ENCODE measurements at regions not wholly inside any gene's neighbourhood (a gene's known extent, or its start where the extent isn't known, plus 50 kb on each side); places are given as distances from the start of the nearest gene placed in this dataset.

DNA sequence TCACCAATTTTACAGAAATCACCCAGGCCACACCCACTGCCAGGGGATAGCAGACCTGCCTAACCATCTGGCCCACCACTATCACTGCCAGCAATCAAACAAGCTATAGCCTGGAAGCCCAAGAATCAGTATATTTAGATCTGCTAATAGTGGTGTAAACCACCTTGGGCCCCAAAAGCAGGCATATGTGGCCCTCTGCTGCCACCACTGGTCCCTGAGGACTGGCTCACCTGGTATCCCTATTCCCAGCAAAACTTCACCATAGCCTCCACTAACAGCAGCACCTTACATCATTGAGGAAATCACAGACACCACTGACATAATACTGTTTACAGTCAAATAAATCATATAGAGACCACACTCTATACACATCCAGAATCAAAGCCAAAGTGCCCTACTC is 880.4 kb upstream of the MAN1A1 start:
- Histone ChIP-seq H3K4me1 (no peaks in the 10 kb centered on the region), H3K27me3 (no peaks in the 10 kb centered on the region), H3K36me3 (no peaks in the 10 kb centered on the region), H3K27ac (no peak overlapping the region), H3K4me3 (no peak overlapping the region), H3K9me3 (no peaks in the 10 kb centered on the region)
- intact Hi-C loops (cut with DNase I), result no loop called here
- no peak for ATAC-seq
- FAIRE-seq, result no peak
- TF ChIP-seq, protein P1, sequence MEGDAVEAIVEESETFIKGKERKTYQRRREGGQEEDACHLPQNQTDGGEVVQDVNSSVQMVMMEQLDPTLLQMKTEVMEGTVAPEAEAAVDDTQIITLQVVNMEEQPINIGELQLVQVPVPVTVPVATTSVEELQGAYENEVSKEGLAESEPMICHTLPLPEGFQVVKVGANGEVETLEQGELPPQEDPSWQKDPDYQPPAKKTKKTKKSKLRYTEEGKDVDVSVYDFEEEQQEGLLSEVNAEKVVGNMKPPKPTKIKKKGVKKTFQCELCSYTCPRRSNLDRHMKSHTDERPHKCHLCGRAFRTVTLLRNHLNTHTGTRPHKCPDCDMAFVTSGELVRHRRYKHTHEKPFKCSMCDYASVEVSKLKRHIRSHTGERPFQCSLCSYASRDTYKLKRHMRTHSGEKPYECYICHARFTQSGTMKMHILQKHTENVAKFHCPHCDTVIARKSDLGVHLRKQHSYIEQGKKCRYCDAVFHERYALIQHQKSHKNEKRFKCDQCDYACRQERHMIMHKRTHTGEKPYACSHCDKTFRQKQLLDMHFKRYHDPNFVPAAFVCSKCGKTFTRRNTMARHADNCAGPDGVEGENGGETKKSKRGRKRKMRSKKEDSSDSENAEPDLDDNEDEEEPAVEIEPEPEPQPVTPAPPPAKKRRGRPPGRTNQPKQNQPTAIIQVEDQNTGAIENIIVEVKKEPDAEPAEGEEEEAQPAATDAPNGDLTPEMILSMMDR (IDR thresholded peaks at IDR 0.05), result no peak
- no peak for DNase-seq

DNA sequence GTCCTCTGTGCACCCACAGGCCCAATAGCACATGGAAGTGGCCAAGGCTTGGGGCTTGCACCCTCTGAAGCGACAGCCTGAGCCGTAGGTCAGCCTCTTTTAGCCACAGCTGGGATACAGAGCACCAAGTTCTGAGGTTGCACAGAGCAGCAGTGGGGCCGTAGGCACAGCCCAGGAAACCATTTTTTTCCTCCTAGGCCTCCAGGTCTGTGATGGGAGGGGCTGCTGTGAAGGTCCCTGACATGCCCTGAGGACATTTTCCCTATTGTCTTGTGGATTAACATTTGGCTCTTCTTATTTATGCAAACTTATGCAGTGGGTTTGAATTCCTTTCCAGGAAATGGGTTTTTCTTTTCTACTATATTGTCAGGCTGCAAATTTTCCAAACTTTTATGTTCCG is 878.7 kb upstream of the MAN1A1 start:
- Histone ChIP-seq H3K4me3 (no peak overlapping the region), H3K27me3 (no peaks in the 10 kb centered on the region), H3K4me1 (no peaks in the 10 kb centered on the region), H3K9me3 (no peaks in the 10 kb centered on the region), H3K36me3 (no peaks in the 10 kb centered on the region), H3K27ac (no peak overlapping the region)
- intact Hi-C loops (cut with DNase I), result no loop called here
- TF ChIP-seq, protein P1 (IDR thresholded peaks at IDR 0.05), result no peak
- DNase-seq (no peak), ATAC-seq (no peak), FAIRE-seq (no peak)
- 87 to 88% methylated on average over 4 of the region's 4 CpGs for WGBS, 2 donors

DNA sequence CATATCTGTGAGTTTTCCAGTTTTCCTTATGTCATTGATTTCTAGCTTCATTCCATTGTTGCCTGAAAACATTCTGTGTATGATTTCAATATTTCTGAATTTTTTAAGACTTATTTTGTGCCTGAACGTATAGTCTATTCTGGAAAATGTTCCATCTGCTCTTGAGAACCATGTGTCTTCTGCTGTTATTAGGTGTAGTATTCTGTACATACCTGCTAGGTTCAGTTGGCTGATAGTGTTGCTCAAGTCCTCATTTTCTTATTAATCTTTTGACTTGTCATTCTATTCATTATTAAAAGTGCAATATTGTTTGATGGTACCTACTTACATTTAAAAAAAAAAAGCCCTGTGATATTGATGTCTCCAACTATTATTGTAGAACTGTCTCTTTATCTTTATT is 869.8 kb upstream of the MAN1A1 start:
- no peaks in the 10 kb centered on the region for H3K27me3 ChIP-seq
- no peaks in the 10 kb centered on the region for H3K9me3 ChIP-seq
- no peak for ATAC-seq
- no peak for DNase-seq
- no peaks in the 10 kb centered on the region for H3K4me1 ChIP-seq
- no peak for FAIRE-seq
- H3K4me3 ChIP-seq, result no peak overlapping the region
- TF ChIP-seq, protein P1 (IDR thresholded peaks at IDR 0.05), result no peak
- intact Hi-C loops (cut with DNase I), result no loop called here
- H3K36me3 ChIP-seq, result no peaks in the 10 kb centered on the region
- 58 to 65% methylated on average over 1 of the region's 1 CpG for WGBS, 2 donors
- H3K27ac ChIP-seq, result no peak overlapping the region

DNA sequence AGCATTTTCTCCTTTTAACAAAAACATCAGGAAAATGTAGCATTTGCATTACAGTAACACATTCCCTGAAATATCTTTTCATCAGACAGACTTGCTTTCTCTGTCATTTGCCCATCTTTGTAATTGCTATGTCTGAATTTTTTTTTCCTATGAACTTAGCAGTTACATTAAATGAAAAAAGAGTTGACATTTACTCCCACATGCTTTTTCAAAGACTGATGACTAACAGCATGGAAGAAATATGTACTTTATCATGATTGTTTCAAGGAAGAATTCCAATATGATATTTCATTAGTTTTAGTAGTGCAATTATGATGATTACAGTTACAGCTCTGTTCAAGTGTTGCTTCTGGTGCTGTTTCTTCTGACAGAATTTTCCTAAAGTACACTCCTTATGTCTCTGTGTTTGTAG is 864.5 kb upstream of the MAN1A1 start:
- TF ChIP-seq, protein P1 (IDR thresholded peaks at IDR 0.05), result no peak
- FAIRE-seq (no peak), ATAC-seq (no peak), DNase-seq (no peak)
- no peaks in the 10 kb centered on the region for H3K27me3 ChIP-seq
- intact Hi-C loops (cut with DNase I), result no loop called here
- H3K27ac ChIP-seq, result no peak overlapping the region
- no peaks in the 10 kb centered on the region for H3K4me1 ChIP-seq
- no peak overlapping the region for H3K4me3 ChIP-seq
- no peaks in the 10 kb centered on the region for H3K9me3 ChIP-seq
- no peaks in the 10 kb centered on the region for H3K36me3 ChIP-seq

DNA sequence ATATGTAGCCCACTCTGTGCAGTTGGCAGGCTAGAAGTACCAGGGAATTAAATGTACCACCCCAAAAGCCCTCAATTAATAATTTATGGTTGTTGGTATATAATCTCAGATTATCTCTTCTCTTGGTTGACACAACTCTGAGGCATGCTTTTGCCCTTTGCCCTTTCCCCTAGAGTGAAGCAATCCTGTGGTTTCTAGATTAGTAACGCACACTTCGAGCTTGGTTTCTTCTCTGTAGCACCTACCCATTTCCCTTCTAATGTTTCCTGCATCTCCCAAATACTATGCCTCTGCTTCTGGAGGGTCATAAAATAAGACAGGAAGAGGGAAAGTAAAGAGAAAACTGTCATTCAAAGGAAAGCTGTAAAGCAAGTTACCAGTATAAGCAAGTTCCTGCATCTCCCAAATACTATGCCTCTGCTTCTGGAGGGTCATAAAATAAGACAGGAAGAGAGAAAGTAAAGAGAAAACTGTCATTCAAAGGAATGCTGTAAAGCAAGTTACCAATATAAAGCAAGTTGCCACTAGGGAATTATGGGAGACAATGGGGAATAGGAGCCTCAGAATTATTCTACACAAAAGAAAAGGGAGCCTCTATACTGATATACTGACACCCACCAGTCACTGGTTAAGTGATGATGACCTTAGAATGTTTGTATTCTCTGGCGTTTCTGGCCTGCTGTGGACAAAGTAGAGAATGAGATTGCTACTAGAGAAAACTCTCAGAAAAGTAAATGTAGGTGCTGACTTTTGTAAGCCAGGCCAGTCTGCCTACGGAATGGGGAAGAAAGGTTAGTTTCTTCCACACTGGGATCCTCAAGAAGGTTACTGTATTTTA is 862.6 kb upstream of the MAN1A1 start:
- Histone ChIP-seq H3K4me3 (no peak overlapping the region), H3K4me1 (no peaks in the 10 kb centered on the region), H3K36me3 (no peaks in the 10 kb centered on the region), H3K27me3 (no peaks in the 10 kb centered on the region), H3K27ac (no peak overlapping the region), H3K9me3 (no peaks in the 10 kb centered on the region)
- FAIRE-seq, result no peak
- WGBS, 2 donors, result 29 to 45% methylated on average over 4 of the region's 4 CpGs
- TF ChIP-seq, protein P1 (IDR thresholded peaks at IDR 0.05), result no peak
- no peak for ATAC-seq
- intact Hi-C loops (cut with DNase I), result no loop called here
- no peak for DNase-seq
